ENCODE measurements at regions not wholly inside any gene's neighbourhood (a gene's known extent, or its start where the extent isn't known, plus 50 kb on each side); places are given as distances from the start of the nearest gene placed in this dataset.

GRCh38 chr1:88552226-88552625 is 131.8 kb upstream of the PKN2 start:
- intact Hi-C loops (cut with DNase I; ENCODE audit: low total_unique reads), result no loop called here
- TF ChIP-seq CTCF (IDR thresholded peaks at IDR 0.05) (no peak), POLR2A (IDR thresholded peaks at IDR 0.05) (no peak)
- WGBS, 2 donors, result 81 to 86% methylated on average over 2 of the region's 2 CpGs
- no peak overlapping the region for H3K4me3 ChIP-seq (ENCODE audit: low read depth, poor library complexity, severe bottlenecking)
- no peak for DNase-seq (ENCODE audit: low spot score in 2 of 2)

GRCh38 chr1:88557014-88557413 is 127.1 kb upstream of the PKN2 start:
- 90 to 93% methylated on average over 3 of the region's 3 CpGs for WGBS, 2 donors
- TF ChIP-seq CTCF (IDR thresholded peaks at IDR 0.05), result no peak
- no peak for TF ChIP-seq POLR2A (IDR thresholded peaks at IDR 0.05)
- no peak overlapping the region for H3K4me3 ChIP-seq (ENCODE audit: low read depth, poor library complexity, severe bottlenecking)
- intact Hi-C loops (cut with DNase I; ENCODE audit: low total_unique reads), result no loop called here
- no peak for DNase-seq (ENCODE audit: low spot score in 2 of 2)

- 84 to 87% methylated on average over 3 of the region's 3 CpGs for WGBS, 2 donors
- H3K4me3 ChIP-seq (ENCODE audit: low read depth, poor library complexity, severe bottlenecking), result no peak overlapping the region
- no peak for TF ChIP-seq POLR2A (IDR thresholded peaks at IDR 0.05)
- TF ChIP-seq CTCF (IDR thresholded peaks at IDR 0.05), result no peak
- DNase-seq (ENCODE audit: low spot score in 2 of 2), result no peak
- intact Hi-C loops (cut with DNase I; ENCODE audit: low total_unique reads), result no loop called here
Observed at GRCh38 chr1:88560621-88561020, 123.5 kb upstream of the PKN2 start.

- no peak overlapping the region for H3K4me3 ChIP-seq (ENCODE audit: low read depth, poor library complexity, severe bottlenecking)
- intact Hi-C loops (cut with DNase I; ENCODE audit: low total_unique reads), result no loop called here
- TF ChIP-seq CTCF (IDR thresholded peaks at IDR 0.05) (no peak), POLR2A (IDR thresholded peaks at IDR 0.05) (no peak)
- DNase-seq (ENCODE audit: low spot score in 2 of 2), result no peak
- 53 to 57% methylated on average over 3 of the region's 3 CpGs for WGBS, 2 donors
Observed at GRCh38 chr1:88562991-88563390, 121.1 kb upstream of the PKN2 start.

GRCh38 chr1:88566615-88567387 is 117.3 kb upstream of the PKN2 start:
- intact Hi-C loops (cut with DNase I; ENCODE audit: low total_unique reads), result no loop called here
- no peak for DNase-seq (ENCODE audit: low spot score in 2 of 2)
- 73 to 79% methylated on average over 9 of the region's 9 CpGs for WGBS, 2 donors
- H3K4me3 ChIP-seq (ENCODE audit: low read depth, poor library complexity, severe bottlenecking), result no peak overlapping the region
- TF ChIP-seq POLR2A (IDR thresholded peaks at IDR 0.05), result no peak
- no peak for TF ChIP-seq CTCF (IDR thresholded peaks at IDR 0.05)

GRCh38 chr1:88571506-88571905 is 112.6 kb upstream of the PKN2 start:
- TF ChIP-seq CTCF (IDR thresholded peaks at IDR 0.05), result no peak
- TF ChIP-seq POLR2A (IDR thresholded peaks at IDR 0.05), result no peak
- 50 to 66% methylated on average over 1 of the region's 1 CpG for WGBS, 2 donors
- intact Hi-C loops (cut with DNase I; ENCODE audit: low total_unique reads), result no loop called here
- no peak for DNase-seq (ENCODE audit: low spot score in 2 of 2)
- H3K4me3 ChIP-seq (ENCODE audit: low read depth, poor library complexity, severe bottlenecking), result no peak overlapping the region

All from lower leg skin (tissue), 4 donors.